Pancreas (tissue), 10 donors: ENCODE measurements at regions not wholly inside any gene's neighbourhood (a gene's known extent, or its start where the extent isn't known, plus 50 kb on each side); places are given as distances from the start of the nearest gene placed in this dataset.

Source experiments
- ATAC-seq, 4 donors: fragments of 200-7000 bp; cut with Tn5 transposase; one replicate each; pipeline versions ENCODE4 v1.8.0 to v1.9.1; 2020; ENCODE audit warnings: mild to moderate bottlenecking in 4 of 4, moderate library complexity in 4 of 4
- DNase-seq, 6 donors: peaks; one replicate each; pipeline ENCODE4 v3.0.0-alpha.2; 2020
- FAIRE-seq: peaks from 2 replicates; lab custom pipeline; 2012; peaks lifted over from hg19 to GRCh38; lab: Jason Lieb, UNC
- H3K27ac ChIP-seq, 4 donors: fragments of 200-600 bp; sonication (generic); 1 replicate in 3 of 4; 2 replicates in 1 of 4; pipeline versions ENCODE4 v1.5.0 to v1.8.0; 2020
- H3K27me3 ChIP-seq, 4 donors: fragments of 200-600 bp; one replicate each; pipeline ENCODE4 v1.8.0; 2021
- H3K36me3 ChIP-seq, 3 donors: fragments of 200-600 bp; sonication (generic) in 1 of 3; one replicate each; pipeline versions ENCODE4 v1.5.0 to v1.8.0; 2020 to 2021
- H3K4me1 ChIP-seq, 3 donors: fragments of 200-600 bp; one replicate each; pipeline ENCODE4 v1.8.0; 2021
- H3K4me3 ChIP-seq, 4 donors: fragments of 200-600 bp; sonication (generic) in 2 of 4; one replicate each; pipeline versions ENCODE4 v1.5.0 to v1.8.0; 2020 to 2021
- H3K9me3 ChIP-seq, 4 donors: fragments of 200-600 bp; one replicate each; pipeline ENCODE4 v1.8.0; 2021
- WGBS, 2 donors: extraction: QIAGEN DNeasy Blood & Tissue Kit; methylation state at CpG; one replicate each; pipeline ENCODE4 v1.1.7; 2013; 5-methylcytosine and 5-hydroxymethylcytosine counted together
- intact Hi-C, 3 donors: fragments of 100-400 bp; cut with DNase I; formaldehyde crosslinking; loops; one replicate each; pipeline versions ENCODE4 v1.11.1 to v1.14.2; 2022
- TF ChIP-seq, protein P1 (sequence below), 4 donors: fragments of 200-600 bp; sonication (generic) in 3 of 4; IDR thresholded peaks; one replicate each; pipeline versions ENCODE4 v1.5.0 to v1.8.0; 2021; ENCODE audit warnings: antibody characterized with exemption in 4 of 4
- donor health status: healthy with polysubstance abuse.
- donor health status: DM: no; HTN: no; CAD: no; lungs with moderate emphysema.
- donor health status: DM: no; HTN: no; CAD: no.
- donor health status: control.
- donor health status: control.
- donor health status: Bipolar disorder and iron deficiency.
- donor health status: DM: yes; HTN: yes; CAD: no.
- donor health status: DM: no; HTN: no; CAD: no.
- donor health status: DM: no; HTN: no; CAD: no.
- donor health status: DM: yes; HTN: yes; CAD: no.

DNA sequence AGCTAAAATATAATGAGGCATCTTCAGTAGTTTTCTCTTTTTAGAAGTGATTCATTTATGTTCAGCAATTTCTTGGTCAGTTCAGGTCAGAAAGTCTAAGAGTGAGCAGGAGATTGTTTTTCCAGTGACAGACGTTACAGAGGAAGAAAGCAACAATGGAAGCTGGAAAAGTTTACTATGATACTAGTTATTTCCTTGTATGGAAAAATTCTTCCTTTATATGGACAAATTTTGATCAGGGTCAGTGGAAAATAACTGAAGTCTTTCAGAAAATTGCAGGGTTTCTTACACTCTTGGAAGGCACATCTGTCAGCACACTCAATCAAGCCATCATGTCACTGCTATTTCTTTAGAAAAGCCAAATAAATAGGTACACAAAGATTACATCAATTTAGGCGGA lies 1120.7 kb downstream of the FAT4 start:
- FAIRE-seq = no peak
- 30 to 46% methylated on average over 2 of the region's 2 CpGs for WGBS, 2 donors

DNA sequence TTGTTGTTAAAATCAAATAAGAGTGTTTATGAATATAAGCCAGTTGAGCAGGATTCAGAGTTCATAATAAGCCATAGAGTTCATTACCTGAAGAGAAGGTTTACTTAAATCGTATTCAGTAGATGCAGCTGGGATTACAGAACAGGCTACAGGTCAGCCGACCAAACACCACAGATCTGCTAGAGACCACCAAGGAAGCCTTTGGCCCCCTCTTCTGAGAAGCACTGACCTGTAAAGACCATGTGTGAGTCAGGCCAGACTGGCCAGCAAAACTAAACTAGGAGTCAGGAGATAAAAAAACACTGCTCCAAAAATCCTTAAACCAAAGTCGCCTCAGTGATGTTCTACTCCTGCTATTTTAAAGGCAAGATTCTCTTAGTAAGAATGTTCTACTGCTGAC lies 1125.5 kb downstream of the FAT4 start:
- H3K4me3 ChIP-seq = no peak overlapping the region
- no peaks in the 10 kb centered on the region for H3K27me3 ChIP-seq
- H3K4me1 ChIP-seq = no peaks in the 10 kb centered on the region
- intact Hi-C loops = no loop called here
- H3K9me3 ChIP-seq = no peaks in the 10 kb centered on the region
- H3K27ac ChIP-seq = no peak overlapping the region
- TF ChIP-seq, protein P1, sequence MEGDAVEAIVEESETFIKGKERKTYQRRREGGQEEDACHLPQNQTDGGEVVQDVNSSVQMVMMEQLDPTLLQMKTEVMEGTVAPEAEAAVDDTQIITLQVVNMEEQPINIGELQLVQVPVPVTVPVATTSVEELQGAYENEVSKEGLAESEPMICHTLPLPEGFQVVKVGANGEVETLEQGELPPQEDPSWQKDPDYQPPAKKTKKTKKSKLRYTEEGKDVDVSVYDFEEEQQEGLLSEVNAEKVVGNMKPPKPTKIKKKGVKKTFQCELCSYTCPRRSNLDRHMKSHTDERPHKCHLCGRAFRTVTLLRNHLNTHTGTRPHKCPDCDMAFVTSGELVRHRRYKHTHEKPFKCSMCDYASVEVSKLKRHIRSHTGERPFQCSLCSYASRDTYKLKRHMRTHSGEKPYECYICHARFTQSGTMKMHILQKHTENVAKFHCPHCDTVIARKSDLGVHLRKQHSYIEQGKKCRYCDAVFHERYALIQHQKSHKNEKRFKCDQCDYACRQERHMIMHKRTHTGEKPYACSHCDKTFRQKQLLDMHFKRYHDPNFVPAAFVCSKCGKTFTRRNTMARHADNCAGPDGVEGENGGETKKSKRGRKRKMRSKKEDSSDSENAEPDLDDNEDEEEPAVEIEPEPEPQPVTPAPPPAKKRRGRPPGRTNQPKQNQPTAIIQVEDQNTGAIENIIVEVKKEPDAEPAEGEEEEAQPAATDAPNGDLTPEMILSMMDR (IDR thresholded peaks at IDR 0.05) = no peak
- no peak for DNase-seq
- no peak for FAIRE-seq
- H3K36me3 ChIP-seq = no peaks in the 10 kb centered on the region
- 56 to 66% methylated on average over 3 of the region's 3 CpGs for WGBS, 2 donors
- ATAC-seq = no peak

More for the DNA sequence above, 1120.7 kb downstream of the FAT4 start:
- TF ChIP-seq, protein P1 (IDR thresholded peaks at IDR 0.05) = no peak
- DNase-seq (no peak), ATAC-seq (no peak)
- Histone ChIP-seq H3K27ac (no peak overlapping the region), H3K27me3 (no peaks in the 10 kb centered on the region), H3K4me1 (no peaks in the 10 kb centered on the region), H3K36me3 (no peaks in the 10 kb centered on the region), H3K4me3 (no peak overlapping the region), H3K9me3 (no peaks in the 10 kb centered on the region)
- intact Hi-C loops = no loop called here

DNA sequence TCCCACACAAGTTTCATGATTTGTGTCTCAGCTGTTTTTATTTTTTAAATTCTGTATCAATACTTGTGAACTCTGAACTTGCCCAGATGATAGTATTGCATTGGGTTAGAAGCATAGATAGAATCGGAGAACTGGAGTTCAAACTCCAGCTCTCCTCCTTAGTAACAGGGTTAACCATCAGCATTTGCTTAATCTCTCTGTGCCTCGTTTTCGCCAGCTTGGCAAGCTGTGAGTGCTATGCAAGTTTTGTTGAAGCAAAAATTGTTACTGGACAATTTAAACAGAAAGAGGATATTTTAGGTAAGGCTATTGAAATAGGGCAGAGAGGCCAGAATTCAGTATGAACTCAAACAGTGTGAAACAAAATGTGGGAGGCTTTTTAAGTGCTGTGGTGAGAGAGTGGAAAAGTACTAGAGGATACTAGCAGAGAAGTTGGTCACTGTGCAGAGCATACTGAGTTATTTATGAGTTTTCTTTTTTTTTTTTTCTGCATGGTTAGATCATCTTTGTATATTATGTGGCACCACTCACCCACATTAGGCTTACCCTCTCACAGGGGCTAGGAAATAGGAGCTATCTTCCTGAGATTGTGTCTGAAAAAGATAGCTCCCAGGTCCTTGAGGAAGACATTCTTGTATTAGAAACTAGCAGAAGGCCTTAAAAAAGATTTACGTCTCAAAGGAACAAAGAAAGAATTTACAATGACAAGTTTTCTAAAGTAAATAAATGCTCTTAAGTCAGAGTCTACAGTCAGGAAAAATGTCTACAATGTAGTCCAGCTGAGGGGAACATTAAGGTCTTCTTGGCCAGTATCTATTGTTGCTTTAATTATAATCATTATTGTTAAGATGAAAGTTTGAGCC lies 1126.6 kb downstream of the FAT4 start:
- Histone ChIP-seq H3K27me3 (no peaks in the 10 kb centered on the region), H3K27ac (no peak overlapping the region), H3K9me3 (no peaks in the 10 kb centered on the region), H3K36me3 (no peaks in the 10 kb centered on the region), H3K4me1 (no peaks in the 10 kb centered on the region), H3K4me3 (no peak overlapping the region)
- FAIRE-seq = no peak
- TF ChIP-seq, protein P1 (IDR thresholded peaks at IDR 0.05) = no peak
- intact Hi-C loops = no loop called here
- 42 to 57% methylated on average over 4 of the region's 4 CpGs for whole genome bisulfite sequencing, 2 donors
- no peak for DNase-seq
- no peak for ATAC-seq

DNA sequence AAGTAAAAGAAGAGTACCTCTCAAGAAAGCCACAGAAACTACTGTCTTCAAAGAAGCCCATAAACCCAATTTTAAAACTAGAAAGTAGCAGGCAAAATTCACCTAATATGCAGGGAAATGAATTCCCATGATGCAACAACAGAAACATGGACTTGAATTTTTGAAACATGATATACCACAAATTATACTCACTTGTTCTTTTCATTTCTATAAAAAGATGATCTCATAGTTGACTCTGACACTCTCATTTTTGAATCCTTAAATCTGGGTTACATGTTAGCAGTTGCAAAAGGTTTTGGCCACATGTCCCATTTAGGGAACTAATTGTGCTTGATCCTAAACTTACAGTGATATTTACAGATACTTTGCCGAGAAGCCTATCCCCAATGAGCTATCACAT lies 1130.8 kb downstream of the FAT4 start:
- DNase-seq (no peak), FAIRE-seq (no peak), ATAC-seq (no peak)
- no peak overlapping the region for H3K27ac ChIP-seq
- H3K27me3 ChIP-seq = no peaks in the 10 kb centered on the region
- H3K4me3 ChIP-seq = no peak overlapping the region
- intact Hi-C loops = no loop called here
- H3K4me1 ChIP-seq = no peaks in the 10 kb centered on the region
- TF ChIP-seq, protein P1 (IDR thresholded peaks at IDR 0.05) = no peak
- no peaks in the 10 kb centered on the region for H3K36me3 ChIP-seq
- WGBS, 2 donors = 60 to 83% methylated on average over 1 of the region's 1 CpG
- H3K9me3 ChIP-seq = no peaks in the 10 kb centered on the region

DNA sequence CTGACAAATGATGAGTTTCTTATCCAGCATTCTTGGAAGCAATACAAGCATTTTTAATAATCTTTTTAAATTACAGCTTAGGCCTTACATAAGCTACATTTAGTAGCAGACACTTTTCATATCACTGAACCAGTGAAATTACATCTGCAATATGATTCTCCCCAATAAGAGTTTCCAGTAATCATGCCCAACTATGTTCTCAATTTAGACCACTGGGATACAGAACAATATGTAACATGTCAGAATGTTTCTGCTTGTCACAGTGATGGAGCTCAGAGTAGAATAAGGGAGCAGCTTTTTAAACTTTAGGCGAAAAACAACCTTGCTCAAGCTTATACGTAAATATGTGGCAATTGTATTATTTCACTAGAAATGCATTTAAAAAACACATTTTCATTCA lies 1132.2 kb downstream of the FAT4 start:
- TF ChIP-seq, protein P1 (IDR thresholded peaks at IDR 0.05) = no peak
- no peaks in the 10 kb centered on the region for H3K36me3 ChIP-seq
- no peak overlapping the region for H3K27ac ChIP-seq
- intact Hi-C loops = no loop called here
- no peak for FAIRE-seq
- 75 to 88% methylated on average over 2 of the region's 2 CpGs for WGBS, 2 donors
- no peaks in the 10 kb centered on the region for H3K9me3 ChIP-seq
- no peaks in the 10 kb centered on the region for H3K4me1 ChIP-seq
- ATAC-seq = no peak
- H3K4me3 ChIP-seq = no peak overlapping the region
- DNase-seq = no peak
- no peaks in the 10 kb centered on the region for H3K27me3 ChIP-seq
